Upper lobe of right lung (tissue), 1 donor: ENCODE measurements at regions not wholly inside any gene's neighbourhood (a gene's known extent, or its start where the extent isn't known, plus 50 kb on each side); places are given as distances from the start of the nearest gene placed in this dataset.

ENCODE experiments used
- ATAC-seq: fragments of 200-7000 bp; cut with Tn5 transposase; one replicate; pipeline ENCODE4 v1.9.1; 2020; ENCODE audit warnings: mild to moderate bottlenecking, moderate library complexity
- DNase-seq: peaks from one replicate; pipeline ENCODE4 v3.0.0-alpha.2; 2020
- H3K27ac ChIP-seq: fragments of 200-600 bp; one replicate; pipeline ENCODE4 v1.8.0; 2022
- H3K27me3 ChIP-seq: fragments of 200-600 bp; one replicate; pipeline ENCODE4 v1.8.0; 2022; ENCODE audit warnings: mild to moderate bottlenecking
- H3K36me3 ChIP-seq: fragments of 200-600 bp; one replicate; pipeline ENCODE4 v1.8.0; 2022
- H3K4me1 ChIP-seq: fragments of 200-600 bp; one replicate; pipeline ENCODE4 v1.8.0; 2022
- H3K4me3 ChIP-seq: fragments of 200-600 bp; one replicate; pipeline ENCODE4 v1.8.0; 2022; ENCODE audit warnings: mild to moderate bottlenecking
- H3K9me3 ChIP-seq: fragments of 200-600 bp; one replicate; pipeline ENCODE4 v1.8.0; 2022
- CTCF ChIP-seq: fragments of 200-600 bp; IDR thresholded peaks from one replicate; pipeline ENCODE4 v1.8.0; 2022; ENCODE audit warnings: antibody characterized with exemption
- intact Hi-C: fragments of 100-400 bp; cut with DNase I; formaldehyde crosslinking; loops from one replicate; pipeline ENCODE4 v1.11.0; 2022
- donor health status: DM: no; HTN: yes; CAD: no; lungs with severe emphysema.

- Histone ChIP-seq H3K36me3 (no peaks in the 10 kb centered on the region), H3K4me3 (no peak overlapping the region), H3K27ac (no peak overlapping the region), H3K9me3 (no peaks in the 10 kb centered on the region), H3K27me3 (no peaks in the 10 kb centered on the region), H3K4me1 (no peaks in the 10 kb centered on the region)
- no peak for DNase-seq
- intact Hi-C loops: no loop called here
- TF ChIP-seq CTCF: no peak
- ATAC-seq: no peak
These were observed 72.8 kb upstream of the ZDHHC17 start for GRCh38 chr12:76690921-76691700.

GRCh38 chr12:76692846-76693245 is 71.1 kb upstream of the ZDHHC17 start:
- Histone ChIP-seq H3K4me3 (no peak overlapping the region), H3K4me1 (no peaks in the 10 kb centered on the region), H3K36me3 (no peaks in the 10 kb centered on the region), H3K9me3 (no peaks in the 10 kb centered on the region), H3K27ac (no peak overlapping the region), H3K27me3 (no peaks in the 10 kb centered on the region)
- no peak for TF ChIP-seq CTCF
- ATAC-seq (no peak), DNase-seq (no peak)
- intact Hi-C loops: no loop called here

- ATAC-seq (no peak), DNase-seq (no peak)
- TF ChIP-seq CTCF: no peak
- Histone ChIP-seq H3K36me3 (no peaks in the 10 kb centered on the region), H3K27me3 (no peaks in the 10 kb centered on the region), H3K27ac (no peak overlapping the region), H3K4me3 (no peak overlapping the region), H3K4me1 (no peaks in the 10 kb centered on the region), H3K9me3 (no peaks in the 10 kb centered on the region)
- intact Hi-C loops: no loop called here
These were observed 69.5 kb upstream of the ZDHHC17 start for GRCh38 chr12:76694369-76694768.

- intact Hi-C loops: no loop called here
- Histone ChIP-seq H3K27me3 (no peaks in the 10 kb centered on the region), H3K4me1 (no peaks in the 10 kb centered on the region), H3K27ac (no peak overlapping the region), H3K9me3 (no peaks in the 10 kb centered on the region), H3K36me3 (no peaks in the 10 kb centered on the region), H3K4me3 (no peak overlapping the region)
- no peak for TF ChIP-seq CTCF
- no peak for ATAC-seq
- DNase-seq: no peak
These were observed 67.7 kb upstream of the ZDHHC17 start for GRCh38 chr12:76696186-76696585.

GRCh38 chr12:76697849-76698248 is 66.1 kb upstream of the ZDHHC17 start:
- intact Hi-C loops: no loop called here
- Histone ChIP-seq H3K27ac (no peak overlapping the region), H3K4me1 (no peaks in the 10 kb centered on the region), H3K27me3 (no peaks in the 10 kb centered on the region), H3K36me3 (no peaks in the 10 kb centered on the region), H3K9me3 (no peaks in the 10 kb centered on the region), H3K4me3 (no peak overlapping the region)
- DNase-seq: no peak
- no peak for TF ChIP-seq CTCF
- ATAC-seq: no peak

- H3K27ac ChIP-seq: no peak overlapping the region
- H3K36me3 ChIP-seq: no peaks in the 10 kb centered on the region
- DNase-seq (no peak), ATAC-seq (no peak)
- no peak overlapping the region for H3K4me3 ChIP-seq
- intact Hi-C loops: no loop called here
- H3K9me3 ChIP-seq: no peaks in the 10 kb centered on the region
- no peak for TF ChIP-seq CTCF
- H3K4me1 ChIP-seq: no peaks in the 10 kb centered on the region
- no peaks in the 10 kb centered on the region for H3K27me3 ChIP-seq
These were observed 65.6 kb upstream of the ZDHHC17 start for GRCh38 chr12:76698316-76698715.
